ENCODE measurements at regions not wholly inside any gene's neighbourhood (a gene's known extent, or its start where the extent isn't known, plus 50 kb on each side); places are given as distances from the start of the nearest gene placed in this dataset.
"Not testable (repeated sequence)": the region's sequence is repeated elsewhere in the genome, so short reads cannot be mapped to it uniquely, and the experiment has no call there.

- no peak for DNase-seq
Observed at GRCh38 chrX:109880629-109881028, 122.3 kb upstream of the TMEM164 start.

- DNase-seq = peak; percentile 36
Observed at GRCh38 chrX:109886122-109886761, 116.7 kb upstream of the TMEM164 start.

GRCh38 chrX:109889289-109890006, 113.5 kb upstream of the TMEM164 start:
- DNase-seq = no peak

GRCh38 chrX:109890300-109890699, 112.6 kb upstream of the TMEM164 start:
- no peak for DNase-seq

- DNase-seq = peak; percentile 43
Observed at GRCh38 chrX:109890910-109891502, 111.9 kb upstream of the TMEM164 start.

GRCh38 chrX:109896024-109896423, 106.9 kb upstream of the TMEM164 start:
- DNase-seq = not testable (repeated sequence)

GRCh38 chrX:109902665-109903064, 100.2 kb upstream of the TMEM164 start:
- no peak for DNase-seq

- DNase-seq = no peak
Observed at GRCh38 chrX:109911046-109911445, 91.9 kb upstream of the TMEM164 start.

- not testable (repeated sequence) for DNase-seq
Observed at GRCh38 chrX:109912993-109913392, 89.9 kb upstream of the TMEM164 start.

GRCh38 chrX:109914114-109914849, 88.6 kb upstream of the TMEM164 start:
- DNase-seq = no peak

GRCh38 chrX:109918753-109919152, 84.2 kb upstream of the TMEM164 start:
- DNase-seq = no peak

GRCh38 chrX:109920325-109920724, 82.6 kb upstream of the TMEM164 start:
- no peak for DNase-seq

- DNase-seq = no peak
Observed at GRCh38 chrX:109920868-109921267, 82.0 kb upstream of the TMEM164 start.

- no peak for DNase-seq
Observed at GRCh38 chrX:109922190-109922589, 80.7 kb upstream of the TMEM164 start.

- not testable (repeated sequence) for DNase-seq
Observed at GRCh38 chrX:109925003-109925402, 77.9 kb upstream of the TMEM164 start.

- no peak for DNase-seq
Observed at GRCh38 chrX:109925656-109926055, 77.3 kb upstream of the TMEM164 start.

- no peak for DNase-seq
Observed at GRCh38 chrX:109926118-109926517, 76.8 kb upstream of the TMEM164 start.

- no peak for DNase-seq
Observed at GRCh38 chrX:109926743-109927662, 75.9 kb upstream of the TMEM164 start.

GRCh38 chrX:109927663-109928273, 75.1 kb upstream of the TMEM164 start:
- no peak for DNase-seq

- DNase-seq = no peak
Observed at GRCh38 chrX:109928596-109929335, 74.1 kb upstream of the TMEM164 start.

GRCh38 chrX:109931677-109932076, 71.2 kb upstream of the TMEM164 start:
- DNase-seq = no peak
